H9 (cell line): ENCODE measurements at regions not wholly inside any gene's neighbourhood (a gene's known extent, or its start where the extent isn't known, plus 50 kb on each side); places are given as distances from the start of the nearest gene placed in this dataset.

ENCODE experiments used
- DNase-seq: peaks from one replicate; pipeline ENCODE4 v3.0.0-alpha.2; 2017
- H2AFZ ChIP-seq: one replicate; pipeline ENCODE4 v1.6.1; 2013; ENCODE audit warnings: mild to moderate bottlenecking, low read length, control low read depth, moderate library complexity
- H2AK5ac ChIP-seq: 2 replicates; pipeline ENCODE4 v1.6.1; 2013; ENCODE audit warnings: low read length, control low read depth, mixed read lengths; ENCODE audit not compliant: insufficient read length
- H2BK120ac ChIP-seq: one replicate; pipeline ENCODE4 v1.6.1; 2013; ENCODE audit warnings: low read depth, mild to moderate bottlenecking, low read length, control low read depth, inconsistent platforms; ENCODE audit not compliant: poor library complexity, severe bottlenecking
- H2BK12ac ChIP-seq: 2 replicates; pipeline ENCODE4 v1.6.1; 2013; ENCODE audit warnings: low read length, control low read depth, mixed read lengths, low read depth; ENCODE audit not compliant: insufficient read length
- H2BK15ac ChIP-seq: 2 replicates; pipeline ENCODE4 v1.6.1; 2013; ENCODE audit warnings: low read depth, low read length, control low read depth
- H2BK20ac ChIP-seq: one replicate; pipeline ENCODE4 v1.6.1; 2013; ENCODE audit warnings: low read depth, mild to moderate bottlenecking, low read length, control low read depth, inconsistent platforms; ENCODE audit not compliant: poor library complexity, severe bottlenecking
- H2BK5ac ChIP-seq: 2 replicates; pipeline ENCODE4 v1.6.1; 2013; ENCODE audit warnings: low read length, control low read depth, mixed read lengths; ENCODE audit not compliant: insufficient read length
- H3K14ac ChIP-seq: 2 replicates; pipeline ENCODE4 v1.6.1; 2013; ENCODE audit warnings: low read length, control low read depth; ENCODE audit not compliant: insufficient read depth
- H3K18ac ChIP-seq: 2 replicates; pipeline ENCODE4 v1.6.1; 2013; ENCODE audit warnings: low read depth, mild to moderate bottlenecking, mixed read lengths, low read length, control low read depth; ENCODE audit not compliant: insufficient read length
- H3K23ac ChIP-seq: 2 replicates; pipeline ENCODE4 v1.6.1; 2013; ENCODE audit warnings: low read length, control low read depth, mixed read lengths, low read depth; ENCODE audit not compliant: insufficient read length
- H3K23me2 ChIP-seq: 2 replicates; pipeline ENCODE4 v1.6.1; 2013; ENCODE audit warnings: low read depth, mild to moderate bottlenecking, mixed read lengths, low read length, control low read depth; ENCODE audit not compliant: insufficient read length, poor library complexity, severe bottlenecking
- H3K27ac ChIP-seq: 2 replicates; pipeline ENCODE4 v1.5.1; 2013; ENCODE audit warnings: low read length, control low read depth, mixed read lengths, low read depth; ENCODE audit not compliant: insufficient read length
- H3K27me3 ChIP-seq: 2 replicates; pipeline ENCODE4 v1.6.1; 2013; ENCODE audit warnings: low read length, control low read depth, inconsistent platforms; ENCODE audit not compliant: insufficient read depth
- H3K4ac ChIP-seq: 2 replicates; pipeline ENCODE4 v1.6.1; 2013; ENCODE audit warnings: low read depth, mild to moderate bottlenecking, control low read depth, inconsistent platforms, low read length, moderate library complexity
- H3K4me1 ChIP-seq: 2 replicates; pipeline ENCODE4 v1.6.1; 2013; ENCODE audit warnings: low read length, control low read depth, inconsistent platforms; ENCODE audit not compliant: insufficient read depth
- H3K4me2 ChIP-seq: 2 replicates; pipeline ENCODE4 v1.6.1; 2013; ENCODE audit warnings: low read length, control low read depth, mixed read lengths; ENCODE audit not compliant: insufficient read length, insufficient read depth
- H3K56ac ChIP-seq: 2 replicates; pipeline ENCODE4 v1.6.1; 2013; ENCODE audit warnings: low read depth, mild to moderate bottlenecking, mixed read lengths, low read length, control low read depth; ENCODE audit not compliant: insufficient read length
- H3K79me1 ChIP-seq: 2 replicates; pipeline ENCODE4 v1.6.1; 2013; ENCODE audit warnings: low read depth, mild to moderate bottlenecking, moderate library complexity, low read length, control low read depth, inconsistent platforms; ENCODE audit not compliant: insufficient read depth, poor library complexity, severe bottlenecking
- H3K79me2 ChIP-seq: 2 replicates; pipeline ENCODE4 v1.6.1; 2013; ENCODE audit warnings: low read length, control low read depth, inconsistent platforms; ENCODE audit not compliant: insufficient read depth
- H3K9ac ChIP-seq: 2 replicates; pipeline ENCODE4 v1.6.1; 2013; ENCODE audit warnings: low read length, control low read depth, mixed read lengths; ENCODE audit not compliant: insufficient read length; ENCODE audit errors: extremely low read depth
- H3K9me3 ChIP-seq: one replicate; pipeline ENCODE4 v1.6.1; 2013; ENCODE audit warnings: low read depth, low read length, inconsistent platforms; ENCODE audit not compliant: control insufficient read depth
- H3T11ph ChIP-seq: one replicate; pipeline ENCODE4 v1.6.1; 2013; ENCODE audit warnings: mild to moderate bottlenecking, low read length, control low read depth, inconsistent platforms
- H4K20me1 ChIP-seq: one replicate; pipeline ENCODE4 v1.6.1; 2013; ENCODE audit not compliant: control insufficient read depth, insufficient read length, insufficient read depth
- H4K5ac ChIP-seq: 2 replicates; pipeline ENCODE4 v1.6.1; 2013; ENCODE audit warnings: low read depth, mild to moderate bottlenecking, mixed read lengths, low read length, control low read depth; ENCODE audit not compliant: insufficient read length
- H4K8ac ChIP-seq: replicated peaks from 2 replicates; pipeline ENCODE4 v1.6.1; 2013; ENCODE audit warnings: low read length, control low read depth, mixed read lengths, low read depth; ENCODE audit not compliant: insufficient read length
- H4K91ac ChIP-seq: 2 replicates; pipeline ENCODE4 v1.6.1; 2013; ENCODE audit warnings: low read depth, mild to moderate bottlenecking, moderate library complexity, mixed read lengths, low read length, control low read depth; ENCODE audit not compliant: insufficient read length
- H3K27ac Mint-ChIP-seq, 3 experiments: 2 replicates in 2 of 3; 3 replicates in 1 of 3; pipeline ENCODE4 v1.8.0; 2020 to 2021; ENCODE audit warnings: mixed read lengths in 3 of 3, mild to moderate bottlenecking in 1 of 3, moderate library complexity in 1 of 3
- H3K27me3 Mint-ChIP-seq: 2 replicates; pipeline ENCODE4 v1.8.0; 2021; ENCODE audit warnings: low read depth, mild to moderate bottlenecking, moderate library complexity, mixed read lengths
- H3K36me3 Mint-ChIP-seq, 3 experiments: 2 replicates in 2 of 3; 3 replicates in 1 of 3; pipeline ENCODE4 v1.8.0; 2020 to 2021; ENCODE audit warnings: low read depth in 3 of 3, mixed read lengths in 3 of 3; ENCODE audit not compliant: insufficient read depth in 1 of 3
- H3K4me1 Mint-ChIP-seq, 2 experiments: 2 replicates each; pipeline ENCODE4 v1.8.0; 2020; ENCODE audit warnings: mixed read lengths in 2 of 2
- H3K4me3 Mint-ChIP-seq, 2 experiments: 2 replicates in 1 of 2; 3 replicates in 1 of 2; pipeline ENCODE4 v1.8.0; 2020 to 2021; ENCODE audit warnings: mild to moderate bottlenecking in 2 of 2, mixed read lengths in 2 of 2, moderate library complexity in 1 of 2
- H3K9me3 Mint-ChIP-seq, 2 experiments: 2 replicates in 1 of 2; 3 replicates in 1 of 2; pipeline ENCODE4 v1.8.0; 2020; ENCODE audit warnings: mild to moderate bottlenecking in 2 of 2, mixed read lengths in 2 of 2, moderate library complexity in 1 of 2
- CTCF ChIP-seq: fragments of 200-600 bp; sonication (generic); conservative IDR thresholded peaks from 3 replicates; pipeline ENCODE4 v1.8.0; 2021; ENCODE audit warnings: antibody characterized with exemption, mild to moderate bottlenecking
- WGBS: extraction: QIAGEN DNeasy Blood & Tissue Kit; methylation state at CpG from one replicate; pipeline ENCODE4 v1.1.7; 2013; ENCODE audit warnings: missing lambda C conversion rate, low lambda C conversion rate, mixed read lengths; ENCODE audit not compliant: insufficient read length; ENCODE audit errors: extremely low coverage; 5-methylcytosine and 5-hydroxymethylcytosine counted together

GRCh38 chr5:74259572-74259971 is 381.0 kb downstream of the ENC1 start:
- Histone ChIP-seq H3K14ac (no peak overlapping the region), H2BK12ac (no peak overlapping the region), H2BK5ac (no peak overlapping the region), H3K4ac (no peak overlapping the region), H2AFZ (no peak overlapping the region), H3K9me3 (no peaks in the 10 kb centered on the region), H4K91ac (no peak overlapping the region), H3K4me2 (no peak overlapping the region), H3K23me2 (no peaks in the 10 kb centered on the region), H4K20me1 (no peaks in the 10 kb centered on the region), H3K27ac (no peak overlapping the region), H3T11ph (no peak overlapping the region), H3K79me1 (no peaks in the 10 kb centered on the region), H3K79me2 (no peaks in the 10 kb centered on the region), H3K18ac (no peak overlapping the region), H2BK15ac (no peak overlapping the region), H2AK5ac (no peak overlapping the region), H4K5ac (no peak overlapping the region), H2BK120ac (no peak overlapping the region), H4K8ac (no peak overlapping the region), H3K56ac (no peak overlapping the region), H3K9ac (no peak overlapping the region), H2BK20ac (no peak overlapping the region), H3K27me3 (no peaks in the 10 kb centered on the region), H3K23ac (no peak overlapping the region), H3K4me1 (no peaks in the 10 kb centered on the region)
- H3K27ac Mint-ChIP-seq: no peak overlapping the region; a peak in 1 of 7 replicates
- peak; percentile 46 for TF ChIP-seq CTCF
- H3K9me3 Mint-ChIP-seq: no peaks in the 10 kb centered on the region
- no peaks in the 10 kb centered on the region for H3K27me3 Mint-ChIP-seq
- peaks cover 29 to 35% of the 10 kb centered on the region in 2 experiments for H3K4me1 Mint-ChIP-seq
- H3K36me3 Mint-ChIP-seq: no peaks in the 10 kb centered on the region
- peak; percentile 46 for DNase-seq
- H3K4me3 Mint-ChIP-seq: no peak overlapping the region
- no CpG with 5 or more reads among the region's 7 CpGs for WGBS
